ENCODE measurements at regions not wholly inside any gene's neighbourhood (a gene's known extent, or its start where the extent isn't known, plus 50 kb on each side); places are given as distances from the start of the nearest gene placed in this dataset.

DNA sequence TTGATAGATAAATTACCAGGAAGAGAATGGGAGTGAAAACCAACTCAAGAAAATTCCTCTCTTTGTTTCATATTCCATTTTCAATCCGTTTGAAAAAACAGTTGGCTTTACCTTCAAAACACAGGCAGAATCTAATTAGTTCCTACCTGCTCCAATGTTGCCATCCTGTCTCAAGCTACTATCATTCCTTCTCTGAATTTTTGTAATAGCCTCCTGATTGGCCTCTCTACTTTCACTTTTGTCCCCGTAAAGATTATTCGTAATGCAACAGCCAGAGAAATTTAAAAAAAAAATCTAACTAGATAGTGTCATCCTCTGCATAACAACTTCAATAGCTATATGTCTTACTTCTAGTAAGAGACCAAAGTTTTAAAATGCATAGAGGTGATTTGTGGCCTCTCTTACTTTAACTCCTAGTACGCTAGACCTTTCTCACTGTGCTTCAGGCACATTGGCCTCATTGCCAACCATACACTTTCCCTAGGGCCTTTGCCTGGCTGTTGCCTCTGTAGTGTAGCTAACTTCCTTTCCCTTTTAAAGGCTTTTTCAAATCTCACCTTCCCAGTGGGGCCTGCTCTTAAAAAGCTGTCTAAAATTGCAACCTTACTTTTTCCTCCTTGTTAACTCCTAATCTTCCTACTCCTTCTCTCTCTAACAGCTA, 311.3 kb upstream of the GRIN3A start:
- TF ChIP-seq POLR2AphosphoS5 (IDR thresholded peaks at IDR 0.05) (no peak), EP300 (IDR thresholded peaks at IDR 0.05) (no peak), POLR2A (IDR thresholded peaks at IDR 0.05) (no peak)
- TF ChIP-seq, protein P1, sequence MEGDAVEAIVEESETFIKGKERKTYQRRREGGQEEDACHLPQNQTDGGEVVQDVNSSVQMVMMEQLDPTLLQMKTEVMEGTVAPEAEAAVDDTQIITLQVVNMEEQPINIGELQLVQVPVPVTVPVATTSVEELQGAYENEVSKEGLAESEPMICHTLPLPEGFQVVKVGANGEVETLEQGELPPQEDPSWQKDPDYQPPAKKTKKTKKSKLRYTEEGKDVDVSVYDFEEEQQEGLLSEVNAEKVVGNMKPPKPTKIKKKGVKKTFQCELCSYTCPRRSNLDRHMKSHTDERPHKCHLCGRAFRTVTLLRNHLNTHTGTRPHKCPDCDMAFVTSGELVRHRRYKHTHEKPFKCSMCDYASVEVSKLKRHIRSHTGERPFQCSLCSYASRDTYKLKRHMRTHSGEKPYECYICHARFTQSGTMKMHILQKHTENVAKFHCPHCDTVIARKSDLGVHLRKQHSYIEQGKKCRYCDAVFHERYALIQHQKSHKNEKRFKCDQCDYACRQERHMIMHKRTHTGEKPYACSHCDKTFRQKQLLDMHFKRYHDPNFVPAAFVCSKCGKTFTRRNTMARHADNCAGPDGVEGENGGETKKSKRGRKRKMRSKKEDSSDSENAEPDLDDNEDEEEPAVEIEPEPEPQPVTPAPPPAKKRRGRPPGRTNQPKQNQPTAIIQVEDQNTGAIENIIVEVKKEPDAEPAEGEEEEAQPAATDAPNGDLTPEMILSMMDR (IDR thresholded peaks at IDR 0.05): no peak
- DNase-seq (ENCODE audit: low spot score in 2 of 2): no peak
- no peaks in the 10 kb centered on the region for H3K27me3 ChIP-seq
- no peaks in the 10 kb centered on the region for H3K36me3 ChIP-seq
- no peaks in the 10 kb centered on the region for H3K9me3 ChIP-seq
- no peak overlapping the region for H3K27ac ChIP-seq
- no peak overlapping the region for H3K4me3 ChIP-seq
- WGBS: 33% methylated on average over 4 of the region's 4 CpGs
- no peaks in the 10 kb centered on the region for H3K4me1 ChIP-seq

DNA sequence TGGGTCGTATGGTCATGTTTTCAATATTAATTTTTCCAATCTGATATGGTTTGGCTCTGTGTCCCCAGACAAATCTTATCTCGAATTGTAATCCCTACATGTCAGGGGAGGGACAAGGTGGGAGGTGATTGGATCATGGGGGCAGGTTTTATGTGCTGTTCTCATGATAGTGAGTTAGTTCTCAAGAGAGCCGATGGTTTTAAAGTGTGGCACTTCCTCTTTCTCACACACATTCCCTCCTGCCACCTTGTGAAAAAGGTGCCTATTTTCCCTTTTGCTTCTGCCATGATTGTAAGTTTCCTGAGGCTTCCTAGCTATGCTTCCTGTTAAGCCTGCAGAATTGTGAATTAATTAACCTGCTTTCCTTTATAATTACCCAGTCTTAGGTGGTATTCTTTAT, 309.1 kb upstream of the GRIN3A start:
- Histone ChIP-seq H3K4me3 (no peak overlapping the region), H3K9me3 (no peaks in the 10 kb centered on the region), H3K27ac (no peak overlapping the region), H3K27me3 (no peaks in the 10 kb centered on the region), H3K36me3 (no peaks in the 10 kb centered on the region), H3K4me1 (no peaks in the 10 kb centered on the region)
- no peak for DNase-seq (ENCODE audit: low spot score in 2 of 2)
- WGBS: 81% methylated on average over 3 of the region's 3 CpGs
- TF ChIP-seq, protein P1 (IDR thresholded peaks at IDR 0.05): no peak
- TF ChIP-seq POLR2AphosphoS5 (IDR thresholded peaks at IDR 0.05) (no peak), EP300 (IDR thresholded peaks at IDR 0.05) (no peak), POLR2A (IDR thresholded peaks at IDR 0.05) (no peak)

- DNase-seq (ENCODE audit: low spot score in 2 of 2): no peak
- Histone ChIP-seq H3K4me1 (no peaks in the 10 kb centered on the region), H3K36me3 (no peaks in the 10 kb centered on the region), H3K27me3 (no peaks in the 10 kb centered on the region), H3K27ac (no peak overlapping the region), H3K4me3 (no peak overlapping the region), H3K9me3 (no peaks in the 10 kb centered on the region)
- WGBS: 82% methylated on average over 1 of the region's 1 CpG
- TF ChIP-seq, protein P1 (IDR thresholded peaks at IDR 0.05): no peak
- no peak for TF ChIP-seq POLR2AphosphoS5 (IDR thresholded peaks at IDR 0.05)
These were observed 305.7 kb upstream of the GRIN3A start for GRCh38 chr9:102044133-102044532.

DNA sequence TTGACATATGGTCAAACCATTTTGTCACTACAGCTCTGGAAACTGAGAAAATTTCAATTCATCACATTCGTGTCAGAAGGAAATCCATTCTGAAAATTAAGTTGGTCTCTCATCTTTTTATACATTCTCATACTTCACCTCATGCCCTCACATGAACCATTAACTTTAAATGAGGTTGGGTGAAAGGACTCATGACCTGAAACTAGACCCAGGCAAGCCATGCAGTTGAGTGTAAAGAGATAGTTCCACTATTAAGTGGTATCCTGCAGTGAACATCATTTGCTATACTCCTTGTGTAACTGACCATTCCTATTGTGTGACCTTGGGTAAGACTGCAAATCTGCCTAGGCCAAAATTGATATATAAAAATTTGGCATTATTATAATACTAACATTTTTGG, 299.6 kb upstream of the GRIN3A start:
- Histone ChIP-seq H3K27me3 (no peaks in the 10 kb centered on the region), H3K9me3 (no peaks in the 10 kb centered on the region), H3K36me3 (no peaks in the 10 kb centered on the region), H3K4me3 (no peak overlapping the region), H3K27ac (no peak overlapping the region), H3K4me1 (no peaks in the 10 kb centered on the region)
- TF ChIP-seq POLR2AphosphoS5 (IDR thresholded peaks at IDR 0.05) (no peak), POLR2A (IDR thresholded peaks at IDR 0.05) (no peak), EP300 (IDR thresholded peaks at IDR 0.05) (no peak)
- TF ChIP-seq, protein P1 (IDR thresholded peaks at IDR 0.05): no peak
- DNase-seq (ENCODE audit: low spot score in 2 of 2): no peak
- WGBS: 54% methylated on average over 1 of the region's 1 CpG

DNA sequence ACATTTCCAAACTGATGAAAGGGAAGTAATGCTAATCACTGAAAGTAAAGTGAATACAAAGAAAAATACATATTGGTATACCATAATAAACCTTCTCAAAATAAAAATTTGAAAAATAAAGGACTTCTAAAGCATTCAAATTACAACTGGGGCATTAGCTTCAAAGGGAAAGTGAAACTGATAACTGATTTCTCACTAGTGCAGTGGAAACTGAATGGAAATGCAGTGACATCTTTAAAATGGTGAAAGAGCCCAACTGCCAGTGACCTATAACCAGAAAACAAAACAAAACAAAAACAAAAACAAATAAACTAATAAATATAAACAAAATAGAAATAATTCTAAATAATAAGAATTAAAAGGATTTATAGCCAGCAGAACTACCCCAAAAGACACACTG, 297.5 kb upstream of the GRIN3A start:
- H3K4me3 ChIP-seq: no peak overlapping the region
- no peaks in the 10 kb centered on the region for H3K4me1 ChIP-seq
- H3K27me3 ChIP-seq: no peaks in the 10 kb centered on the region
- no peaks in the 10 kb centered on the region for H3K36me3 ChIP-seq
- no peak overlapping the region for H3K27ac ChIP-seq
- DNase-seq (ENCODE audit: low spot score in 2 of 2): no peak
- no peaks in the 10 kb centered on the region for H3K9me3 ChIP-seq
- TF ChIP-seq, protein P1 (IDR thresholded peaks at IDR 0.05): no peak
- no peak for TF ChIP-seq POLR2A (IDR thresholded peaks at IDR 0.05)
- no peak for TF ChIP-seq EP300 (IDR thresholded peaks at IDR 0.05)
- no peak for TF ChIP-seq POLR2AphosphoS5 (IDR thresholded peaks at IDR 0.05)
